ENCODE measurements at regions not wholly inside any gene's neighbourhood (a gene's known extent, or its start where the extent isn't known, plus 50 kb on each side); places are given as distances from the start of the nearest gene placed in this dataset.
"Not testable (repeated sequence)": the region's sequence is repeated elsewhere in the genome, so short reads cannot be mapped to it uniquely, and the experiment has no call there.

DNA sequence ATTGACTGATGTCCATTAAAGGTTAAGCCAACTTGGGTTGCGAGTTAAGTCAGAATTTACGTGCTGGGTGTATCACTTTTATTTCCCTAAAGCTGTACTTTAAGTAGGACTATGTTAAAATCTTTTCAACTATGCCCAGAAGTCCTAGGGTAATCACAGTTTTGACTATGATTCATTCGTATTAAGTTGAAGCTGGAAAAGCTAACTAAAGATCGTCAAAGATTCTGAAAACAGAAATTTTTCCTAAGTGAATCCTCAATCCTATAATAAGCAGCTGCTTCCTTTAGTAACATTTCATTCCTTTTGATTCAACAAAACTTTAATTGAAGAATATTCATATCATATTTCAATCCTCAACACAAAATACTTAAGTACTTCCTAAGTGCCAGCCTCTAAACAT, 460.4 kb downstream of the ACTL7B start:
- TF ChIP-seq EZH2phosphoT487 (IDR thresholded peaks at IDR 0.05; ENCODE audit: borderline replicate concordance, low read length) = no peak
- Histone ChIP-seq H3K9me2 (replicated peaks; ENCODE audit: control insufficient read depth, low read length) (no peaks in the 10 kb centered on the region), H3F3A (ENCODE audit: control insufficient read depth, insufficient read depth) (no peaks in the 10 kb centered on the region), H3K79me2 (ENCODE audit: control insufficient read depth, low read length) (no peaks in the 10 kb centered on the region), H3K36me3 (ENCODE audit: control insufficient read depth, low read length) (no peaks in the 10 kb centered on the region), H3K27me3 (ENCODE audit: control insufficient read depth, low read length) (no peaks in the 10 kb centered on the region), H3K4me1 (ENCODE audit: control insufficient read depth, low read length) (no peaks in the 10 kb centered on the region), H3K27ac (ENCODE audit: low read depth, low read length) (no peak overlapping the region), H3K4me2 (ENCODE audit: low read length) (no peak overlapping the region), H3K4me3 (ENCODE audit: low read length) (no peak overlapping the region), H4K20me1 (ENCODE audit: control insufficient read depth, insufficient read depth, low read depth, low read length) (no peaks in the 10 kb centered on the region), H3K9me3 (ENCODE audit: control insufficient read depth, insufficient read depth, low read length) (no peaks in the 10 kb centered on the region)

DNA sequence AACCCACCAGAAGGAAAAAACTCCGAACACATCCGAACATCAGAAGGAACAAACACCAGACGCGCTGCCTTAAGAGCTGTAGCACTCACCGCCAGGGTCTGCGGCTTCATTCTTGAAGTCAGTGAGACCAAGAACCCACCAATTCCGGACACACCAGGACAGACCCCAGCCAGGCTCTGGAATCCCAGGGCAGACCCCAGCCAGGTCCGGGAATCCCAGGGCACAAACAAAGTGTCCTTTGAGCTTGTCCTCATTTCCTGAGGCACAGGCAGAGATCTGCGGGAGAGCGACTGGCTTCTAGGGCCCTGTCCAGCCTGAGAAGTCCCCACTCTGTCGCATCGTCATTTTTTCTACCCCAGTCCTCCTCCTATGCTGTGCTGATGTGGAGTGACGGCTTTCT, 461.1 kb downstream of the ACTL7B start:
- TF ChIP-seq, protein P1, sequence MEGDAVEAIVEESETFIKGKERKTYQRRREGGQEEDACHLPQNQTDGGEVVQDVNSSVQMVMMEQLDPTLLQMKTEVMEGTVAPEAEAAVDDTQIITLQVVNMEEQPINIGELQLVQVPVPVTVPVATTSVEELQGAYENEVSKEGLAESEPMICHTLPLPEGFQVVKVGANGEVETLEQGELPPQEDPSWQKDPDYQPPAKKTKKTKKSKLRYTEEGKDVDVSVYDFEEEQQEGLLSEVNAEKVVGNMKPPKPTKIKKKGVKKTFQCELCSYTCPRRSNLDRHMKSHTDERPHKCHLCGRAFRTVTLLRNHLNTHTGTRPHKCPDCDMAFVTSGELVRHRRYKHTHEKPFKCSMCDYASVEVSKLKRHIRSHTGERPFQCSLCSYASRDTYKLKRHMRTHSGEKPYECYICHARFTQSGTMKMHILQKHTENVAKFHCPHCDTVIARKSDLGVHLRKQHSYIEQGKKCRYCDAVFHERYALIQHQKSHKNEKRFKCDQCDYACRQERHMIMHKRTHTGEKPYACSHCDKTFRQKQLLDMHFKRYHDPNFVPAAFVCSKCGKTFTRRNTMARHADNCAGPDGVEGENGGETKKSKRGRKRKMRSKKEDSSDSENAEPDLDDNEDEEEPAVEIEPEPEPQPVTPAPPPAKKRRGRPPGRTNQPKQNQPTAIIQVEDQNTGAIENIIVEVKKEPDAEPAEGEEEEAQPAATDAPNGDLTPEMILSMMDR (IDR thresholded peaks at IDR 0.05; ENCODE audit: low read depth, low read length, poor library complexity, severe bottlenecking) = no peak
- TF ChIP-seq EZH2phosphoT487 (IDR thresholded peaks at IDR 0.05; ENCODE audit: borderline replicate concordance, low read length) = no peak

DNA sequence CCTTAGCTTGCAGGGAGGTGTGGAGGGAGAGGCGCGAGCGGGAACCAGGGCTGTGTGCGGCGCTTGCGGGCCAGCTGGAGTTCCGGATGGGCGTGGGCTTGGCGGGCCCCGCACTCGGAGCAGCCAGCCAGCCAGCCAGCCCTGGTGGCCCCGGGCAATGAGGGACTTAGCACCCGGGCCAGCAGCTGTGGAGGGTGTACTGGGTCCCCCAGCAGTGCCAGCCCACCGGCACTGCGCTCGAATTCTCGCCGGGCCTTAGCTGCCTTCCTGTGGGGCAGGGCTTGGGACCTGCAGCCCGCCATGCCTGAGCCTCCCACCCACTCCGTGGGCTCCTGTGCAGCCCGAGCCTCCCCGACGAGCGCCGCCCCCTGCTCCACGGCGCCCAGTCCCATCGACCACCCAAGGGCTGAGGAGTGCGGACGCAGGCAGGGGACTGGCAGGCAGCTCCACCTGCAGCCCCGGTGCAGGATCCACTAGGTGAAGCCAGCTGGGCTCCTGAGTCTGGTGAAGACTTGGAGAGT, 462.2 kb downstream of the ACTL7B start:
- not testable (repeated sequence) for H3K4me1 ChIP-seq (ENCODE audit: control insufficient read depth, low read length); H3K9me2 ChIP-seq (replicated peaks; ENCODE audit: control insufficient read depth, low read length); H3F3A ChIP-seq (ENCODE audit: control insufficient read depth, insufficient read depth); H3K27me3 ChIP-seq (ENCODE audit: control insufficient read depth, low read length); H4K20me1 ChIP-seq (ENCODE audit: control insufficient read depth, insufficient read depth, low read depth, low read length); H3K9me3 ChIP-seq (ENCODE audit: control insufficient read depth, insufficient read depth, low read length); H3K27ac ChIP-seq (ENCODE audit: low read depth, low read length); H3K79me2 ChIP-seq (ENCODE audit: control insufficient read depth, low read length); H3K36me3 ChIP-seq (ENCODE audit: control insufficient read depth, low read length); H3K4me3 ChIP-seq (ENCODE audit: low read length); H3K4me2 ChIP-seq (ENCODE audit: low read length)

More for the DNA sequence above, 461.1 kb downstream of the ACTL7B start:
- Histone ChIP-seq H3K27me3 (ENCODE audit: control insufficient read depth, low read length) (no peaks in the 10 kb centered on the region), H3K9me2 (replicated peaks; ENCODE audit: control insufficient read depth, low read length) (no peaks in the 10 kb centered on the region), H3K36me3 (ENCODE audit: control insufficient read depth, low read length) (no peaks in the 10 kb centered on the region), H3K79me2 (ENCODE audit: control insufficient read depth, low read length) (no peaks in the 10 kb centered on the region), H3K27ac (ENCODE audit: low read depth, low read length) (no peak overlapping the region), H4K20me1 (ENCODE audit: control insufficient read depth, insufficient read depth, low read depth, low read length) (no peaks in the 10 kb centered on the region), H3F3A (ENCODE audit: control insufficient read depth, insufficient read depth) (no peaks in the 10 kb centered on the region), H3K9me3 (ENCODE audit: control insufficient read depth, insufficient read depth, low read length) (no peaks in the 10 kb centered on the region), H3K4me2 (ENCODE audit: low read length) (no peak overlapping the region), H3K4me1 (ENCODE audit: control insufficient read depth, low read length) (no peaks in the 10 kb centered on the region), H3K4me3 (ENCODE audit: low read length) (no peak overlapping the region)

DNA sequence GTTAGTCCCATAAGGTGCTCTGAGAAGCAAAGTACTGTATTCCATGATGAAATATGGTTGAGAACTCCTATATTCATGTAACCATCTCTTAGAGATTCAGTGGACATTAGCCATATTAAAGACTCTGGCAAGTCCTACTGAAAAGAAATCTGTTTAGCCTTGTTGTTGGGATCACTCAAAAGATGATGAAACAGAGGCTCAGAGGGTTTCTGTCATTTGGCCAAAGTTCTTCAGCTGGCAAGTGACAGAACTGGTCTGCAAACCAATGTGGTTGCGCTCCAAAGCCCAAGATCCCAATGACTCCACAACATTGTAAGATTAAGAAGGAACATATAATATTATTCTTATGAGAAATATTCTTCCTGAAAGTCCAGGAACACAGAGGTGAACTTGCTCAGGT, 462.9 kb downstream of the ACTL7B start:
- no peak overlapping the region for H3K27ac ChIP-seq (ENCODE audit: low read depth, low read length)
- no peaks in the 10 kb centered on the region for H4K20me1 ChIP-seq (ENCODE audit: control insufficient read depth, insufficient read depth, low read depth, low read length)
- no peaks in the 10 kb centered on the region for H3K79me2 ChIP-seq (ENCODE audit: control insufficient read depth, low read length)
- no peaks in the 10 kb centered on the region for H3K27me3 ChIP-seq (ENCODE audit: control insufficient read depth, low read length)
- no peaks in the 10 kb centered on the region for H3K9me3 ChIP-seq (ENCODE audit: control insufficient read depth, insufficient read depth, low read length)
- no peaks in the 10 kb centered on the region for H3F3A ChIP-seq (ENCODE audit: control insufficient read depth, insufficient read depth)
- TF ChIP-seq EZH2phosphoT487 (IDR thresholded peaks at IDR 0.05; ENCODE audit: borderline replicate concordance, low read length) = no peak
- TF ChIP-seq, protein P1 (IDR thresholded peaks at IDR 0.05; ENCODE audit: low read depth, low read length, poor library complexity, severe bottlenecking) = no peak
- H3K36me3 ChIP-seq (ENCODE audit: control insufficient read depth, low read length) = no peaks in the 10 kb centered on the region
- no peaks in the 10 kb centered on the region for H3K4me1 ChIP-seq (ENCODE audit: control insufficient read depth, low read length)
- no peaks in the 10 kb centered on the region for H3K9me2 ChIP-seq (replicated peaks; ENCODE audit: control insufficient read depth, low read length)
- H3K4me3 ChIP-seq (ENCODE audit: low read length) = no peak overlapping the region
- no peak overlapping the region for H3K4me2 ChIP-seq (ENCODE audit: low read length)
